Chondrocyte (in vitro differentiated cells): ENCODE measurements at regions not wholly inside any gene's neighbourhood (a gene's known extent, or its start where the extent isn't known, plus 50 kb on each side); places are given as distances from the start of the nearest gene placed in this dataset.
A peak's percentile ranks its signal among the peaks of the same experiment; 100 is the strongest.

Source experiments
- DNase-seq: peaks from one replicate; pipeline ENCODE4 v3.0.0; 2021; ENCODE audit warnings: mixed read lengths, low spot score
- H3K27ac Mint-ChIP-seq: one replicate; pipeline ENCODE4 v1.8.0; 2021; ENCODE audit warnings: mild to moderate bottlenecking, moderate library complexity, mixed read lengths; ENCODE audit not compliant: unreplicated experiment
- H3K27me3 Mint-ChIP-seq: 2 replicates; pipeline ENCODE4 v1.8.0; 2021; ENCODE audit warnings: low read depth, mixed read lengths
- H3K36me3 Mint-ChIP-seq: 2 replicates; pipeline ENCODE4 v1.8.0; 2021; ENCODE audit warnings: low read depth, mixed read lengths
- H3K4me1 Mint-ChIP-seq: 2 replicates; pipeline ENCODE4 v1.8.0; 2021; ENCODE audit warnings: low read depth, mild to moderate bottlenecking, mixed read lengths
- H3K4me3 Mint-ChIP-seq: one replicate; pipeline ENCODE4 v1.8.0; 2021; ENCODE audit warnings: mild to moderate bottlenecking, moderate library complexity, mixed read lengths; ENCODE audit not compliant: unreplicated experiment
- H3K9me3 Mint-ChIP-seq: 2 replicates; pipeline ENCODE4 v1.8.0; 2021; ENCODE audit warnings: low read depth, mixed read lengths
- CTCF ChIP-seq: fragments of 200-600 bp; sonication (generic); IDR thresholded peaks from 2 replicates; pipeline ENCODE4 v1.5.0; 2021; ENCODE audit warnings: antibody characterized with exemption, mild to moderate bottlenecking, moderate library complexity

DNA sequence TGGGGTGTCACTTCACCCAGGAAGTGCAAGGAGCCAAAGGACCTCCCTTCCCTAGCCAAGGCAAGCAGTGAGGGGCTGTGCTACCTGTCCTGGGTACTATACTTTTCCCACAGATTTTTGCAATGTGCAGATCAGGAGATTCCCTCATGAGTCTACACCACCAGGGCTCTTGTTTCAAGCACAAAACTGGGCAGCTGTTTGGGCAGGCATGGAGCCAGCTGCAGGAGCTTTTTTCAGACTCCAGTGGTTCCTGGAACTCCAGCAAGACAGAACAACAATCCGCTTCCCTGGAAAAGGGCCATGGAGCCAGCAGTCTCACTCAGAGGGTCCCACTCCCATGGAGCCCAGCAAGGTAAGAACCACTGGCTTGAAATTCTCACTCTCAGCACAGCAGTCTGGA lies 1649.6 kb downstream of the LRRC4C start:
- DNase-seq, result no peak
- Mint-ChIP-seq H3K4me1 (no peaks in the 10 kb centered on the region), H3K9me3 (peaks cover 42% of the 10 kb centered on the region), H3K36me3 (peaks cover 2% of the 10 kb centered on the region), H3K4me3 (no peak overlapping the region), H3K27me3 (no peaks in the 10 kb centered on the region), H3K27ac (no peak overlapping the region)
- TF ChIP-seq CTCF, result no peak

GRCh38 chr11:39807904-39808303 lies 1651.5 kb downstream of the LRRC4C start:
- no peak for DNase-seq
- Mint-ChIP-seq H3K9me3 (peaks cover 28% of the 10 kb centered on the region), H3K27ac (no peak overlapping the region), H3K27me3 (no peaks in the 10 kb centered on the region), H3K4me1 (no peaks in the 10 kb centered on the region), H3K4me3 (no peak overlapping the region), H3K36me3 (peaks cover 2% of the 10 kb centered on the region)
- no peak for TF ChIP-seq CTCF

- Mint-ChIP-seq H3K4me1 (no peaks in the 10 kb centered on the region), H3K27ac (no peak overlapping the region), H3K9me3 (peaks cover 25% of the 10 kb centered on the region), H3K36me3 (no peaks in the 10 kb centered on the region), H3K27me3 (no peaks in the 10 kb centered on the region), H3K4me3 (no peak overlapping the region)
- DNase-seq, result no peak
- no peak for TF ChIP-seq CTCF
Measured at GRCh38 chr11:39806652-39807051, 1652.8 kb downstream of the LRRC4C start.

DNA sequence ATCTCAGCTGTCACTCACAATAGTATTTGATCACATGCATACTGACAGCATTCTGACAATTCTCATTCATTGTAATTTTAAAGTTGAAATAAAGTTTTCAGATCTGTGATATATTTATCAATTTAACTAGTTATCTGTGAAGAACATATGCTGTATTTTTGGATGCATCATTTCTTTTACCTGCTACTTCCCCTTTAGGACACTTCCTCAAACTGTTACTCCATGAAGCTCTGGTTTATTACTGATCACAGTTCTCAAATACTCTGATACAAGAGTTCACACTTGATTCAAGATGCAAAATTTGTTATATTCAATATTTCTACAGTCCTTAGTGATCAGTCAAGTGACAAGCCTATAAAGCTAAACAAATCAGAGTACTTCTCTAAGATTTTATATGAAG lies 1655.2 kb downstream of the LRRC4C start:
- Mint-ChIP-seq H3K27ac (no peak overlapping the region), H3K36me3 (no peaks in the 10 kb centered on the region), H3K4me1 (no peaks in the 10 kb centered on the region), H3K4me3 (no peak overlapping the region), H3K9me3 (peaks cover 15% of the 10 kb centered on the region), H3K27me3 (no peaks in the 10 kb centered on the region)
- DNase-seq, result no peak
- TF ChIP-seq CTCF, result no peak

DNA sequence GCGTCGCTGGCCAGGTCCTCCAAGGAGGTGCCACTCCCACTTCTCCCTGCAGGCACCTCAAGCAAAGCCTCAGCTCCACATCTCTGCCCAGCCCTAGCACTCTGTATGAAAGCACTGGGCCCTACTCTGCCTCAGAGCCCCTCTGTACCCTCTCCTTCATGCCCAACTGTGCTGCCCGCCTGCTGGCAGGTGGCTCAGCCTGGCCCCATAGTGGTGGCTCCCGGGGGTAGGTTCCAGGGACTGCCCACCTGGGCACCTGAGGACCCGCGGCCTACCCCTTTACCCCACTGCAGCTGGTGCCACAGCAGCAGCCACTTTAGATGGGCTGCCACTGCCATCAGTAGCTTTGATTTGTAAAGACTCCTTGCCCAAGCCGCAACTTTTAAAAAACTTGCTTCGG lies 1672.8 kb downstream of the LRRC4C start:
- Mint-ChIP-seq H3K36me3 (no peaks in the 10 kb centered on the region), H3K9me3 (no peaks in the 10 kb centered on the region), H3K4me1 (no peaks in the 10 kb centered on the region), H3K27me3 (no peaks in the 10 kb centered on the region), H3K27ac (no peak overlapping the region), H3K4me3 (no peak overlapping the region)
- DNase-seq, result peak; percentile 84
- no peak for TF ChIP-seq CTCF
